Calu3 (cell line): ENCODE measurements at regions not wholly inside any gene's neighbourhood (a gene's known extent, or its start where the extent isn't known, plus 50 kb on each side); places are given as distances from the start of the nearest gene placed in this dataset.
A peak's percentile ranks its signal among the peaks of the same experiment; 100 is the strongest.

Experiments used
- BruUV-seq: library from RNA; stranded (reverse); fragments of 400-500 nt; replicated peaks from 2 replicates; lab custom pipeline; 2021; lab: Mats Ljungman, UMichigan
- CTCF ChIA-PET: fragments of 300-600 bp; sonication (Branson Sonifier 250); formaldehyde crosslinking; loops from one replicate; lab custom pipeline; 2022; ENCODE audit warnings: antibody characterized with exemption; lab: Charles Lee
- DNase-seq: peaks from one replicate; pipeline ENCODE4 v3.0.0; 2022
- H3K27ac Mint-ChIP-seq: one replicate; pipeline ENCODE4 v1.8.0; 2022; ENCODE audit warnings: mixed read lengths; ENCODE audit not compliant: unreplicated experiment
- H3K27me3 Mint-ChIP-seq: one replicate; pipeline ENCODE4 v1.8.0; 2022; ENCODE audit warnings: mixed read lengths; ENCODE audit not compliant: unreplicated experiment
- H3K36me3 Mint-ChIP-seq: one replicate; pipeline ENCODE4 v1.8.0; 2022; ENCODE audit warnings: mild to moderate bottlenecking, moderate library complexity, mixed read lengths; ENCODE audit not compliant: insufficient read depth, unreplicated experiment
- H3K4me1 Mint-ChIP-seq: one replicate; pipeline ENCODE4 v1.8.0; 2022; ENCODE audit warnings: mild to moderate bottlenecking, low read depth, mixed read lengths; ENCODE audit not compliant: unreplicated experiment
- H3K4me3 Mint-ChIP-seq: one replicate; pipeline ENCODE4 v1.8.0; 2022; ENCODE audit warnings: mild to moderate bottlenecking, low read depth, moderate library complexity, mixed read lengths; ENCODE audit not compliant: unreplicated experiment
- H3K9me3 Mint-ChIP-seq: one replicate; pipeline ENCODE4 v1.8.0; 2022; ENCODE audit warnings: low read depth, mixed read lengths; ENCODE audit not compliant: unreplicated experiment
- intact Hi-C: fragments of 100-400 bp; cut with micrococcal nuclease; formaldehyde crosslinking; loops from one replicate; pipeline ENCODE4 v1.10.0; 2022; ENCODE audit not compliant: unreplicated experiment
- TF ChIP-seq, protein P1 (sequence below): fragments of 200-600 bp; IDR thresholded peaks from one replicate; pipeline ENCODE4 v1.8.0; 2022; ENCODE audit warnings: antibody characterized with exemption; ENCODE audit not compliant: unreplicated experiment

DNA sequence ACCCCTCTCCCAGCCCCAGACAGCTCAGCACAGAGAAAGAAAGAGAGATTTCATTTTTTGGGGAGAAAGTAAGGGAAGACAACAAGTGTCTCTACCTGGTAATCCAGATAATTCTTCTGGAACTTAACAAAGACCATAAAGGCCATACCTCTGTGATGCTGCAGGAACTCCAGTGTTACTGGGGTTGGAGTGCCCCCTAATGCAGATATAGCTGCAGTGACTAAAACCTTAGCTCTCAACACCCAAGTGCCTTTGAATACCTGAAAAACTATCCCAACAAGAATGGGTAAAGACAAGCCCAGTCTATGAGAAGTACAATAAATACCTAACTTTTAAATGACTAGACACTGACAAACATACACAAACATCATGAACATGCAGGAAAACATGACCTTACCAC, 365.3 kb upstream of the PTCHD4 start:
- TF ChIP-seq, protein P1, sequence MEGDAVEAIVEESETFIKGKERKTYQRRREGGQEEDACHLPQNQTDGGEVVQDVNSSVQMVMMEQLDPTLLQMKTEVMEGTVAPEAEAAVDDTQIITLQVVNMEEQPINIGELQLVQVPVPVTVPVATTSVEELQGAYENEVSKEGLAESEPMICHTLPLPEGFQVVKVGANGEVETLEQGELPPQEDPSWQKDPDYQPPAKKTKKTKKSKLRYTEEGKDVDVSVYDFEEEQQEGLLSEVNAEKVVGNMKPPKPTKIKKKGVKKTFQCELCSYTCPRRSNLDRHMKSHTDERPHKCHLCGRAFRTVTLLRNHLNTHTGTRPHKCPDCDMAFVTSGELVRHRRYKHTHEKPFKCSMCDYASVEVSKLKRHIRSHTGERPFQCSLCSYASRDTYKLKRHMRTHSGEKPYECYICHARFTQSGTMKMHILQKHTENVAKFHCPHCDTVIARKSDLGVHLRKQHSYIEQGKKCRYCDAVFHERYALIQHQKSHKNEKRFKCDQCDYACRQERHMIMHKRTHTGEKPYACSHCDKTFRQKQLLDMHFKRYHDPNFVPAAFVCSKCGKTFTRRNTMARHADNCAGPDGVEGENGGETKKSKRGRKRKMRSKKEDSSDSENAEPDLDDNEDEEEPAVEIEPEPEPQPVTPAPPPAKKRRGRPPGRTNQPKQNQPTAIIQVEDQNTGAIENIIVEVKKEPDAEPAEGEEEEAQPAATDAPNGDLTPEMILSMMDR = no peak
- H3K27me3 Mint-ChIP-seq = no peaks in the 10 kb centered on the region
- H3K4me3 Mint-ChIP-seq = no peak overlapping the region
- peak; percentile 10 for DNase-seq
- BruUV-seq = no TSS peak
- no peaks in the 10 kb centered on the region for H3K36me3 Mint-ChIP-seq
- intact Hi-C loops = loop anchor here (1.0 to 5.0 kb wide), 2 partner anchors 390 to 689 kb away; no protein-coding TSS in a partner anchor
- CTCF ChIA-PET = interaction anchor here (0.7 to 1.6 kb wide), 4 partner anchors 39 to 688 kb away, joined by 3 to 14 read pairs (median 8); no protein-coding TSS in a partner anchor
- no peak overlapping the region for H3K27ac Mint-ChIP-seq
- no peaks in the 10 kb centered on the region for H3K9me3 Mint-ChIP-seq
- no peaks in the 10 kb centered on the region for H3K4me1 Mint-ChIP-seq

DNA sequence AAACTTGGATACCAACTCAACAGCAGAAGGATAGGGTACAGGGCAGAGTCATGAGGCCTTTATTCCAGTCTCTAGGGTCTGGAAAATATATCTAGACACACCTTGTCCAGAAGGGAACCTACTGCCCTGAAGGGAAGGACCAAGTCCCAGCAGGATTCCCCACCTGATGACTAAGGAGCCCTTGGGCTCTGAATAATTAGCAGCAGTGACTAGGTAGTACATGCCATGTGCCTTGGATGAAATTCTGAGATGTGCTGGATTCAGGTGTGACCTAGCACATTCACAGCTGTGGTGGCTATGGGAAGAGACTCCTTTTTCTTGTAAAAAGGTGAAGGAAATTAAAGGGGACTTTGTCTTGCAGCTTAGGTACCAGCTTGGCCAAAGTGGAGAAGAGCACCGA, 364.3 kb upstream of the PTCHD4 start:
- Mint-ChIP-seq H3K4me1 (no peaks in the 10 kb centered on the region), H3K27ac (no peak overlapping the region), H3K9me3 (no peaks in the 10 kb centered on the region), H3K36me3 (no peaks in the 10 kb centered on the region), H3K27me3 (no peaks in the 10 kb centered on the region), H3K4me3 (no peak overlapping the region)
- no peak for DNase-seq
- TF ChIP-seq, protein P1 = no peak
- no TSS peak for BruUV-seq
- intact Hi-C loops = loop anchor here (5.0 kb wide), 1 partner anchor 688 kb away; no protein-coding TSS in a partner anchor
- CTCF ChIA-PET = interaction anchor here (1.6 kb wide), 1 partner anchor 388 kb away, joined by 14 read pairs; no protein-coding TSS in a partner anchor

DNA sequence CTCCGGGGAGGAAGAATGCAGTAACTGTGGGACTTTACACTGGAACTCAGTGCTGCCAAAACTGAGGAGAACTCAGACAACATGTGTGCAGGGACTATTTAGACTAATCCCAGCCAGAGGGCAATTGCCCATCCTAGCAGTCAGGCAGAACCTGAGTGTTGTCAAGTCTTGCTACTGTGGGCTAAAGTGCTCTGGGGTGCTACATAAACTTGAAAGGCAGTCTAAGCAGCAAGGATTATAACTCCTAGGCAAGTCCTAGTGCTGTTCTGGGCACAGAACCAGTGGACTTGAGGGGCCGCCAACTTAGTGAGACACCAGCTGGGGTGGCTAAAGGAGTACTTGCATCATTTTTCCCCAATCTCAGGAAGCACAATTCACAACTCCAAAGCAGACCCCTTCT, 363.8 kb upstream of the PTCHD4 start:
- H3K4me1 Mint-ChIP-seq = no peaks in the 10 kb centered on the region
- DNase-seq = no peak
- intact Hi-C loops = loop anchor here (5.0 kb wide), 1 partner anchor 688 kb away; no protein-coding TSS in a partner anchor
- no peaks in the 10 kb centered on the region for H3K9me3 Mint-ChIP-seq
- H3K36me3 Mint-ChIP-seq = no peaks in the 10 kb centered on the region
- no peak overlapping the region for H3K27ac Mint-ChIP-seq
- H3K27me3 Mint-ChIP-seq = no peaks in the 10 kb centered on the region
- BruUV-seq = no TSS peak
- CTCF ChIA-PET = interaction anchor here (1.2 kb wide), 1 partner anchor 241 kb away, joined by 3 read pairs; no protein-coding TSS in a partner anchor
- TF ChIP-seq, protein P1 = no peak
- H3K4me3 Mint-ChIP-seq = no peak overlapping the region

DNA sequence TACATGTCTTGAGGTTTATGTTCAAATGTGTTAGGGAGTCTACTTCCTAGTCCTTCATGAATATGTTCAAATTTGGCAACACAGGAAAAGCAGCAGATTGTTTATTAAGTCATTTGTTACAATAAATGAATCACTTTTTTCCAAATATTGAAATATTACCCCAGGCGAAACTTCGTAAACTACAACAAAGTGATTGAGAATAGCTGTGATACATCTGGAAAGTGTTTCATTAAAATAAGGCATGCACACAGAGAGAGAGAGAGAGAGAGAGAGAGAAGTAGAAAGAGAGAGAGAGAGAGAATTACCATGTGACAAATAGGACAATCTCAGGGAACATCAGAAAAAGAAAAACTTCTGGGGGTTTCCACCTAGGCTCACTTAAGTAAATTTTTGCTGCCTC, 363.1 kb upstream of the PTCHD4 start:
- intact Hi-C loops = no loop called here
- Mint-ChIP-seq H3K9me3 (no peaks in the 10 kb centered on the region), H3K4me1 (no peaks in the 10 kb centered on the region), H3K27ac (no peak overlapping the region), H3K36me3 (no peaks in the 10 kb centered on the region), H3K4me3 (no peak overlapping the region), H3K27me3 (no peaks in the 10 kb centered on the region)
- DNase-seq = no peak
- no TSS peak for BruUV-seq
- CTCF ChIA-PET = interaction anchor here (1.2 kb wide), 1 partner anchor 242 kb away, joined by 3 read pairs; no protein-coding TSS in a partner anchor
- TF ChIP-seq, protein P1 = no peak
